Body of pancreas (tissue), 4 donors: ENCODE measurements at regions not wholly inside any gene's neighbourhood (a gene's known extent, or its start where the extent isn't known, plus 50 kb on each side); places are given as distances from the start of the nearest gene placed in this dataset.

Experiments
- ATAC-seq: fragments of 150-250 bp; one replicate; pipeline ENCODE4 v1.9.1; 2016
- DNase-seq, 4 donors: peaks; one replicate each; pipeline ENCODE4 v3.0.0-alpha.2; 2019
- H3K27ac ChIP-seq, 4 donors: fragments of 200-600 bp; sonication (generic); 1 replicate in 3 of 4; 2 replicates in 1 of 4; pipeline versions ENCODE4 v1.5.1 to v1.6.1; 2016 to 2019; ENCODE audit warnings: mild to moderate bottlenecking in 1 of 4, mixed read lengths in 1 of 4, moderate library complexity in 1 of 4
- H3K27me3 ChIP-seq, 2 donors: fragments of 200-600 bp; sonication (generic); one replicate each; pipeline ENCODE4 v1.6.0; 2016; ENCODE audit warnings: mild to moderate bottlenecking in 1 of 2
- H3K36me3 ChIP-seq, 2 donors: fragments of 200-600 bp; sonication (generic); replicated peaks in 1 of 2; 2 replicates each; pipeline ENCODE4 v1.5.1; 2016; ENCODE audit warnings: low read depth in 2 of 2; ENCODE audit not compliant: insufficient read depth in 1 of 2
- H3K4me1 ChIP-seq: fragments of 200-600 bp; sonication (generic); one replicate; pipeline ENCODE4 v1.6.0; 2016
- H3K4me3 ChIP-seq, 2 donors: fragments of 200-600 bp; sonication (generic); 1 replicate in 1 of 2; 2 replicates in 1 of 2; pipeline ENCODE4 v1.5.1; 2016 to 2019
- H3K9me3 ChIP-seq, 3 donors: fragments of 200-600 bp; sonication (generic); 1 replicate in 2 of 3; 2 replicates in 1 of 3; pipeline ENCODE4 v1.5.1; 2016
- CTCF ChIP-seq, 7 experiments: fragments of 450-650 bp in 4 of 7; fragments of 200-600 bp in 3 of 7; sonication (generic) in 3 of 7; IDR thresholded peaks; one replicate each; pipeline ENCODE4 v1.5.1; 2016 to 2019; ENCODE audit warnings: antibody characterized with exemption in 7 of 7
- POLR2A ChIP-seq, 3 donors: fragments of 450-650 bp; IDR thresholded peaks; one replicate each; pipeline ENCODE4 v1.6.1; 2016; ENCODE audit warnings: antibody characterized with exemption in 3 of 3, mild to moderate bottlenecking in 2 of 3
- WGBS, 2 donors: methylation state at CpG; one replicate each; pipeline ENCODE4 v1.1.5; 2017; 5-methylcytosine and 5-hydroxymethylcytosine counted together
- intact Hi-C: fragments of 100-400 bp; cut with DNase I; formaldehyde crosslinking; loops from one replicate; pipeline ENCODE4 v1.15.1; 2023

DNA sequence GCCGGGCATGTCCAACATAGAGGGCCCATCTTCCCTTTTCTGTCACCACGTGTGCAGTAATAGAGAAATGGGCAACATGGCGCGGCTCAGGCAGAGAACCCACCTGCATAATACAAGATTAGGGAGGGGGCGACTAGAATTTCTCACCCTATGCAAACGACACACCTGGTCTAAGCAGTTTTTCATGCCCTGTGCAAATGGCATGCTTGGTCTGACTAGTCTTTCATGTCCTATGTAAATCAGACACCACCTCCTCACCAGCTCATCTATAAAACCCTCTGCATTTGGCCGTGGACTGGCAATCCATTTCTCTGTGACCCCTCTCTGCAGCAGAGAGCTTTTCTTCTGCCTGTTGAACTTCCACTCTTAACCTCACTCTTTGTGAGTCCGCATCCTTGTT is 180.2 kb upstream of the PZP start:
- H3K4me3 ChIP-seq, result no peak overlapping the region
- no peak for TF ChIP-seq POLR2A (IDR thresholded peaks at IDR 0.05)
- no peak for TF ChIP-seq CTCF (IDR thresholded peaks at IDR 0.05)
- H3K27me3 ChIP-seq, result no peaks in the 10 kb centered on the region
- intact Hi-C loops, result no loop called here
- no peak overlapping the region for H3K27ac ChIP-seq
- DNase-seq, result no peak
- ATAC-seq, result peak; percentile 15
- H3K9me3 ChIP-seq, result no peaks in the 10 kb centered on the region
- peaks cover 9% of the 10 kb centered on the region for H3K4me1 ChIP-seq
- no peaks in the 10 kb centered on the region for H3K36me3 ChIP-seq
- 32 to 49% methylated on average over 8 of the region's 8 CpGs for WGBS, 2 donors

DNA sequence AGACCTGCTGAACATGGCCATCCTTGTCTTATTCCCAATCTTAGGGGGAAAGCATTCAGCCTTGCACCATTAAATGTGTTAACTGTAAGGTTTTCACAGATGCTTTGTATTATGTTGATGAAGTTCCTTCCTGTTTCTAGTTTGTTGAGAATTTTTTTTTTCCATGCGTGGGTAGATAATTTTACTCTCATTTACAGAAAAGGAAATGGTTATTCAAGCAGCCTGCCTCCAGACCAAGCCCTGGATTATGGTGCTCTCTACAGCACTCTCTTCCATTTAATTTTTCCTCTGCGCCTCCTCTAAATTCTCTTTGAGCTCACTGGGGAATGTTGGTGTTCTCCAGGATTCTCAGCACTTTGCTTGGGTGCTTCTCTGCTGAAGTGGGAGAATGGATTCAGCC is 179.3 kb upstream of the PZP start:
- DNase-seq (no peak), ATAC-seq (no peak)
- H3K4me1 ChIP-seq, result peaks cover 9% of the 10 kb centered on the region
- no peaks in the 10 kb centered on the region for H3K27me3 ChIP-seq
- no peak for TF ChIP-seq POLR2A (IDR thresholded peaks at IDR 0.05)
- TF ChIP-seq CTCF (IDR thresholded peaks at IDR 0.05), result no peak
- no peaks in the 10 kb centered on the region for H3K9me3 ChIP-seq
- intact Hi-C loops, result no loop called here
- H3K36me3 ChIP-seq, result no peaks in the 10 kb centered on the region
- H3K27ac ChIP-seq, result no peak overlapping the region
- WGBS, 2 donors, result 70 to 83% methylated on average over 2 of the region's 2 CpGs
- no peak overlapping the region for H3K4me3 ChIP-seq

DNA sequence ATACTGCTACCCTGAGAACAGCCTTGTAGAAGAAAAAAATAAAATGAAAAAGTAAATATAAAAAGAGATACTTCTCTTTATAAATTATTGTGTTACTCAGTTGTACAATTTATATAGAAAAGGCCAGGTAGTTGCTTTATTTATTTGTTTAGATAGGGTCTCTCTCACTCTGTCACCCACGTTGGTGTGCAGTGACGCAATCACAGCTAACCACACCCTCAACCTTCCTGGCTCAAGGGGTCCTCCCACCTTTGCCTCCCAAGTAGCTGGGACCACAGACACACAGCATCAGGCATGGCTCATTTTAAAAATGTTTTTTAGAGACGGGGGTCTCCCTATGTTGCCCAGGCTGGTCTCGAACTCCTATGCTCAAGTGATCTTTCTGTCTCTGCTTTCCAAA is 175.4 kb upstream of the PZP start:
- TF ChIP-seq POLR2A (IDR thresholded peaks at IDR 0.05) (no peak), CTCF (IDR thresholded peaks at IDR 0.05) (no peak)
- ATAC-seq, result no peak
- WGBS, 2 donors, result 52 to 70% methylated on average over 4 of the region's 4 CpGs
- Histone ChIP-seq H3K36me3 (no peaks in the 10 kb centered on the region), H3K9me3 (no peaks in the 10 kb centered on the region), H3K27ac (no peak overlapping the region), H3K4me3 (no peak overlapping the region), H3K27me3 (no peaks in the 10 kb centered on the region), H3K4me1 (peaks cover 9% of the 10 kb centered on the region)
- no peak for DNase-seq
- intact Hi-C loops, result no loop called here

DNA sequence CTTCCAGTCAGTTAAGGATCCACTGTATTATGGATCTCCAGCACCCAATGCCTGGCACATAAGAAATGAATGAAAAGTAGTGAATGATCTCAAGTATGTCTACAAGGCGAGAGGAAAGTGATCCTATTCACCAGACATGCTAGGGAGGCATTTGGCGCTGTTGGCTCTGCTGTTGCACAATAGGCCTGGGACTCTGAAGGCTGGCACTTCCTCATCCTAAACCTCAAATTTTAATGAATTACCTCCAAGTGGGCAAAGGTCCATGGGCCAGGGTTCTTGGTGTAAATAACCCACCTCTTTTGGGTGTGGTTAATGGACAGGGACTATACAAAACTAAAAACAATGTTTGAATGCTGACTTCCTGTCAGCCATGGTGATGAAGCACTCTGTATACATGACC is 173.4 kb upstream of the PZP start:
- Histone ChIP-seq H3K9me3 (no peaks in the 10 kb centered on the region), H3K4me3 (no peak overlapping the region), H3K27me3 (no peaks in the 10 kb centered on the region), H3K27ac (no peak overlapping the region), H3K4me1 (no peaks in the 10 kb centered on the region), H3K36me3 (no peaks in the 10 kb centered on the region)
- intact Hi-C loops, result no loop called here
- TF ChIP-seq POLR2A (IDR thresholded peaks at IDR 0.05) (no peak), CTCF (IDR thresholded peaks at IDR 0.05) (no peak)
- peak in 1 of 4 donors; percentile 25 for DNase-seq
- 70 to 71% methylated on average over 2 of the region's 2 CpGs for WGBS, 2 donors
- ATAC-seq, result no peak

GRCh38 chr12:9380650-9381049 is 172.5 kb upstream of the PZP start:
- Histone ChIP-seq H3K27ac (no peak overlapping the region), H3K27me3 (no peaks in the 10 kb centered on the region), H3K9me3 (no peaks in the 10 kb centered on the region), H3K4me3 (no peak overlapping the region), H3K36me3 (no peaks in the 10 kb centered on the region), H3K4me1 (no peaks in the 10 kb centered on the region)
- ATAC-seq (no peak), DNase-seq (no peak)
- intact Hi-C loops, result no loop called here
- 88 to 89% methylated on average over 4 of the region's 4 CpGs for WGBS, 2 donors
- no peak for TF ChIP-seq CTCF (IDR thresholded peaks at IDR 0.05)
- TF ChIP-seq POLR2A (IDR thresholded peaks at IDR 0.05), result no peak
